Glomerular visceral epithelial cell (primary cell): ENCODE measurements at regions not wholly inside any gene's neighbourhood (a gene's known extent, or its start where the extent isn't known, plus 50 kb on each side); places are given as distances from the start of the nearest gene placed in this dataset.

ENCODE experiments used
- DNase-seq: peaks from one replicate; pipeline ENCODE4 v3.0.0-alpha.2; 2016; ENCODE audit errors: extremely low spot score

GRCh38 chr6:18674346-18674745 is 287.2 kb downstream of the RNF144B start:
- DNase-seq, result no peak

DNA sequence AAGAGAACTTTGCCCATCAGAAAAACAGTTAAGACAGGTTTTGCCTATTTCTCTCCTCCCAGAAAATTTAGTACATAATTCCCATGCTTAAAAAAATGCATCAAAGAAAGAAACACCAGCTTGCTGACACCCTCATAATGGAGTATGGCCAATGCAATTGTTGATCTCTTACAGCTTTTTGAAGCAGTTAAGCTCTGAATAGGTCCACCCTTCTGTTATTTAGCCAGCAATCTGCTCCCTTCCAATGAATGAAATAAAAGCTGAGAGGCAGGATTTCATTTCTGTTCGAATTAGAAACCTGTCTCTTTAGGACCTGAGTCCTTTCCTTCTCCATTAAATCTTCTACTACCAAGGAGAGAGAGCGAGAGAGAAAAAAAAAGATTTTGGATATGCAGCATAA is 288.7 kb downstream of the RNF144B start:
- no peak for DNase-seq

- no peak for DNase-seq
These were observed 289.4 kb downstream of the RNF144B start for GRCh38 chr6:18676548-18676947.

DNA sequence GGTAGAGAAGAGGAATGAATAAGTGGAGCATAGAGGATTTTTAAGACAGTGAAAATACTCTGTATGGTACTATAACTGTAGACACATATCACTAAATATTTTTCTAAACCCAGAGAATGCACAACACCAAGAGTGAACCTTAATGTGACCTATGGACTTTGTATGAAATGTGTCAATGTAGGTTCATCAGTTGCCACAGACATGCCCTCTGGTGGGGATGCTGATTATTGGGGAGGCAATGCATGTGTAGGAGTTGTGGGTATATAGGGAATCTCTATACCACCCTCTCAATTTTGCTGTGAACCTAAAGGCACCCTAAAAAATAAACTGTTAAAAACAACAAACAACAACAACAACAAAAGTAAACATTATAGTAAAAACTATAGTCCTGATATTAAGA is 293.7 kb downstream of the RNF144B start:
- DNase-seq, result no peak

- DNase-seq, result no peak
These were observed 294.8 kb downstream of the RNF144B start for GRCh38 chr6:18681832-18682503.

- DNase-seq, result no peak
These were observed 297.2 kb downstream of the RNF144B start for GRCh38 chr6:18684343-18684742.

DNA sequence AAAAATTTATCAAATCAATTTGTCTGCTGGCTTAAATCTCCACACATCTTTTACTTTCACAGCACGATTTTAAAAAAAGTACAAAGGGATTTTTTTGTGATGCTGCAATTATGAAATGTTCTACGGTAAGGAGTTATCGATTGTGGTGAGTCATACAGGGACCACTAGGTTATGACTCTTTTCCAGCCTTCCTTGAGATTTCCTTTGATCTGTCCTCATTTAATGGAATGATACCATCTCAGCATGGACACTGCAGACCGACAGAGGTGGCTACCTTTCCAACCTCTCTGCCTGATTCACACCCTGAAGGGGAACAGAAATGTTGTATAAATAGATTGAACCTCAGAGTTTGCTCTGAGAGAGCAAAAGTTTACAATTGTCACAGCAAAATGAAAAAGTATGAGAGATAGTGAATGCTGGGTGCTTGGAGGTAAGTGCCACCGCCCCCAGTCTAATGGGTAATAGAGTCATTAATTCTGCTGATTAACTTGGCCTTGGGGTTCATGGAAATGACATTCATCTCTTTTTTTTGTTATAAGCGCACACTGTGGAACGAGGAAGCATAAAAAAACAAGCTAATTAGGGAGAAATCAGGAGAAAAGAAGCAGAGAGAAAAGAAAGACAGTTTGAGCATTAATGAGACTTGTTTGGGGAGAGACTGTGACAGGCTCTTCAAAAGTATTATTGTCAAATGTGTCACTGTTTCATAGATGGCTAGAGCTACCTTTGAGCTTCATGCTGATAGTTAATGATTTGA is 306.0 kb downstream of the RNF144B start:
- DNase-seq, result no peak

DNA sequence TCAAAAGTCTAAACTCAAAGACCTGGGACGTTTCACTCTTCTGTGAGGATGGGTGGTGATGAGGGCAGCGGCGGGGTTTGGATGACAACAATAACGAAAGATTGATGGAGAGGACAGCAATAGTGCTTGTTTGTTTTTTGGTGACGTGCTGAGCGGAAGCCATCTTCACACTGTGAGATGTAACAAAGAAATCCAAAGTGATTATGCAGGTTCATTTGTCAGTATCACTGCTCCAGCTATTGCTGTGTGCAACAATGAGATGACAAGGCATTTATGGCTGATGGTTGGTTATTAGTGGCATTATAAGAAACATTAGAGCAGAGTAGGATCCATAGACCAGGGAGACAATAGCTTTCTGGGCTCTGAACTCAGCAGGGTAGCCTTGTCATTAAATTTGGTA is 306.7 kb downstream of the RNF144B start:
- no peak for DNase-seq

DNA sequence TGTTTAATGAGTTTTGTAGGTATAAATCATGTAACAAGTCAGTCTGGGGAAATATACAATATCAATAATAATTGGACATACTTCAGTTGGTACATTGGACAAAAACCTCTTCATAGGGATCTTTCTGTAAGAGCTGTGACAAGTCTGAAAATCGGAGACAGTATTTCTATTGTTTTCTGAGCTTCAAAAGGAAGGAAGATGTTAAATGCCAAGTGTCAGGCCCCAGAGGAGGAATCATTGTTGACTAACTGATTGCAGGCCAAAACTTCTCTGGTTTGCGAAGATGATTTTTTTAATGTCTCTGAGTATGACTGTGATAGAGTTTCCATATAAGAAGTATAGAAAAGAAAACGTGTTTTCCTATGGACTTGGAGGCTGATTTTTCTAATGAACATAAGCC is 316.4 kb downstream of the RNF144B start:
- DNase-seq, result no peak

DNA sequence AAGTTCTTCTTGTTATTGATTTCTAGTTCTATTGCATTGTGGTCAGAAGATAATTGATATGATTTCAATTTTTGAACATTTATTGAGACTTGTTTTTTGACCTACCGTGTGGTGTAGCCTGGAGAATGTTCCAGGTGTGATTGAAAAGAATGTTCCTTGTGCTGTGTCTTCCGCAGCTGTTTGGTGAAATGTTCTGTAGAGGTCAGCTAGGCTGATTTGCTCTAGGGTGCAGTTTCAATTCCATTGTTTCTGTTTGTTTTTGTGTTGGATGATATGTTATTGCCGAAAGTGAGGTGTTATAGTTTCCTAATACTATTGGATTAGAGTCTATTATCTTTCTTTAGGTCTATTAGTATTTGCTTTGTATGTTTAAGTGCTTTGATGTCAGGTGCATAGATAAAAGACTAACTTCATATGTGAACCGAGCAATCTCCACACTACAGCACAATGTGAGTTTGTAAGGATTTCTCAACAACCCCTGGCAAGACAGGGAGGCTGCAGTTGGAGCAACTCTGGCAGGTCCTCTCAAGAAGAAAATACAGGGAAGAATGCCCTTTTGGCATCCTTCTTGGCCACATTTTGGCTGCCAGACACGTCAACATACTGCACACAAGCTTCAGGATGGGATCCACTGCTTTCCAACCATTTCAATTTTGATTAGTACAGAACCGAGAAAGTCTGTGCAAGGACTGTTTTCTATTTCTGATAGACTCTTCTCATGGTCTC is 320.7 kb downstream of the RNF144B start:
- DNase-seq, result no peak

DNA sequence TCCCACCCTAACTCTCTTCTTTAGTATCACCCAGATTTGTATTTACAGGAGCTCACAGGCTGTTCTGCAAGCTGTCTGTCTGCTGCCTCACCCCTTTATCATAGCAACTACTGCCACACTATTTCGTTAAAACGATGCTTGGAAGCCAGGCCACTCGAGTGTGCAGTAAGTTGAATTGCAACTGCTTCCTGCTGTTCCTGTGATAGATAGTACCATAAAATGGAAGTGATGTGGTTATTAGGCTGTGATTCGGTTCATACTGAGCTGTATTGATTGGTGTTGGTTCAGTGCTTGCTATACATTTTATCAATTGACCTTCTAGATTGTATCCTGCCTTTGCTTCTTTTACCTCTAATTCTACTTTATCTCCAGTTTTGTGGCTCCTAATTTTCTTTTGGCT is 325.4 kb downstream of the RNF144B start:
- DNase-seq, result no peak

DNA sequence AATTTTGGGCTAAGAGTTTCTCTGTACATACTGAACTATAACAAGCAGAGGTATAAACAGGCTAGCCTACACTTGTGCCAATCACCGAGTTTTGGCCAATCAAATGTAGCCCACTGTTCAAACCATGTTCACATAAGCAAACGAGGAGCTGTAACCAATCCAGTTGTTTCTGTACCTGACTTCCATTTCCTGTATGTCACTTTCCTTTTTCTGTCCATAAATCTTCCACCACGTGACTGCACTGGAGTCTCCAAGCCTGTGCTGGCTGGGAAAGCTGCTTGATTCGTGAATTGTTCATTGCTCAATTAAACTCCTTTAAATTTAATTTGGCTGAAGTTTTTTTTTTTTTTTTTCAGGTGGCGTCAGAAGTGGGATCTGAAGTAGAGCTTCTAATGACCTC is 332.9 kb downstream of the RNF144B start:
- DNase-seq, result no peak

DNA sequence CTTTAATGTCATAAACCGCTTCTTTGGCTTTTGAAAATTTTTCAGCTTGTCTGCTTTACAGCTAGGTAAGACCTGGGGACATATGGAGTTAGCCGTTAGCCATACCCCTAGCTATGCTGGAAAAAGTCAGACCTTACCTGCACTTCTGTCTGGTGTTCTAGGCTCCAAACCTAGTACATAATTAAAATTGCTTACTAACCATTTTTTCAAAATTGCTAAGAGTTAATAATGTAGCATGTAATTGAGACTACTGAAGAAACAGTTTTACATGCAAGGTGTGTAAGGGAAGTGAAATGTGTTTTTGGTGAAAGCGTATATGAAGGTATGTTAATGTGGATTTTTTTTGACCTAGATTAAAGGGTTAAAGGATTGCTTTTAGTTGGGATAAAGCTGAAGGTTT is 336.9 kb downstream of the RNF144B start:
- DNase-seq, result no peak

GRCh38 chr6:18725449-18725848 is 338.3 kb downstream of the RNF144B start:
- DNase-seq, result no peak

- no peak for DNase-seq
These were observed 346.9 kb downstream of the RNF144B start for GRCh38 chr6:18733921-18734550.

DNA sequence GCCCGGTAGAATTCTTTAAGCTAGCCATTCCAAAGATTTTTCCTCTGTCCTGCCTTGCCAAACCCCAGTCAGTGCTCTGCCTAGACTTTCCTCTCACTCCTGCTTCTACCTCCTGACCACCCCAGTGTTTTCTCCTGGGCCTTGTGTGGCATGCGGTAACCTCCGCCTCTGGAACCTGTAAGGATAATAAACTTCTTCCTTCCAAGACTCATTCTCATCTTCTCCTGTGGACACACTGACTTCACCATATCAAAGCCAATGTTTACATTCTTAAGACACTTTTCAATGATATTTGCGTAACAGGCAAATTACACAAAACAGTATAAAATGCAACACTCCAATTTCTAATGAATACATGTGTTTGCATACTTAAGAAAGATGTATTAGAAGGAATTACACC is 354.6 kb downstream of the RNF144B start:
- no peak for DNase-seq

GRCh38 chr6:18742406-18742805 is 355.3 kb downstream of the RNF144B start:
- DNase-seq, result no peak

DNA sequence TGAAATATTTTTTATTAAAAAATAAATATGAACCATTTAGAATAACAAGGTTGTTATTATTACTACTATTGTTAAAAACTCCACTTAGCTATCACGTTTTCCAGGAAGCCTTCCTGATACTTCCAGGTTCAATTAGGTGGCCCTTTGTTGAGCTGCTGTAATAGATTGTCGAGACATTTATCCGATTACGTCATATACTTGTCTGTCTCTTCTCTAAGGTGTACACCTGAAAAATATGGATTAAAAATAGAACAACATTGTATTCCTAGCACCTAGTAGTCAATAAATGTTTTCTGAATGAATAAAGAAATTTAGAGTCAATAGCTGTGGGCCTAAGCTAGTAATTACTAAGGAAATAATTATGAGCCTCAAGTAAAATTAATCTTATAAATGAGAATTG is 359.6 kb downstream of the RNF144B start:
- no peak for DNase-seq

DNA sequence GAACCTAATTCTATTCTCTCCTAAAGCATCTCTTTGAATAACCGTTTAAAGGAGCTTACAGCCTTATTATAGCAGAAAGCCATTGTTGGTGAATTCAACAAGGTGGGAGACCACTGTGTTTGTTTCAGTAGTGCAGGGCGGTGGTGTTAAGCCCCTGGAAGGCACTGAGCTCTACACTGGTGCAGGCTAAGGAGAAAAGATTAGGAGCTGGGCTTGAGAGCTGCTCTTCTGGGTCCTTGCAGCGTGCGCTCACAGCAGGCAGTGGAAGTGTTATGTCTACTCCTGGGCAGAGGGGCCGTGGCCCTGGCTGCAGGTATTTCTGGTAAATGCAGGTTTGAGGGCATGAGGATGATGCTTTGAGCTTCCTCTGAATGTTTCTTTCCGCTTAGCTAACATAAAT is 361.2 kb downstream of the RNF144B start:
- no peak for DNase-seq

GRCh38 chr6:18752278-18753068 is 365.3 kb downstream of the RNF144B start:
- no peak for DNase-seq

DNA sequence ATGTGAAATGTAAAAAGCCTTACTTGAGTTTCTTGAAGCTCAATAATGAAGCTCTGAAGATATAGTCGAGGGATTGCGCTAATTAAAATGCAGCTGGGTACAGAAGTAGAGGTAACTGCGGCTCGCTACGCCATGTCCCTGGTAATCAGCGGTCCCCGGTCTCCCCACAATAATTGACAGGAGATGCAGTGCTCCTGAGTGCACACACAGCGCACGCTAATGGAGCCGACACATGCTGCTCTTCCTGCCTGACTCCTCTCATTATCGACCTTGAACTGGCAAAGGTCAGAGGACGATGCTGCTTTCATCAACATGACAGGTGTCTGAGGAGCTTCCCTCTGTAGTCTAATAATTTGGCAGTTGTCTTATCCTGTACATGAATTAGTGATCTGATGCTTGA is 365.9 kb downstream of the RNF144B start:
- no peak for DNase-seq

GRCh38 chr6:18763086-18763485 is 375.9 kb downstream of the RNF144B start:
- DNase-seq, result no peak
